OCI-LY1 (cell line): ENCODE measurements at regions not wholly inside any gene's neighbourhood (a gene's known extent, or its start where the extent isn't known, plus 50 kb on each side); places are given as distances from the start of the nearest gene placed in this dataset.

Experiments used
- EZH2 ChIP-seq: fragments of 200-600 bp; sonication (generic), shearing (Covaris generic); IDR thresholded peaks from 2 replicates; pipeline ENCODE4 v1.8.0; 2017; ENCODE audit warnings: borderline replicate concordance, mixed run types, mild to moderate bottlenecking, antibody characterized with exemption, low read length, moderate library complexity, mixed read lengths
- TF ChIP-seq, protein P1 (sequence below): fragments of 200-600 bp; sonication (generic), shearing (Covaris generic); IDR thresholded peaks from 2 replicates; pipeline ENCODE4 v1.5.1; 2017; ENCODE audit warnings: mild to moderate bottlenecking, antibody characterized with exemption, low read length, moderate library complexity, mixed read lengths

DNA sequence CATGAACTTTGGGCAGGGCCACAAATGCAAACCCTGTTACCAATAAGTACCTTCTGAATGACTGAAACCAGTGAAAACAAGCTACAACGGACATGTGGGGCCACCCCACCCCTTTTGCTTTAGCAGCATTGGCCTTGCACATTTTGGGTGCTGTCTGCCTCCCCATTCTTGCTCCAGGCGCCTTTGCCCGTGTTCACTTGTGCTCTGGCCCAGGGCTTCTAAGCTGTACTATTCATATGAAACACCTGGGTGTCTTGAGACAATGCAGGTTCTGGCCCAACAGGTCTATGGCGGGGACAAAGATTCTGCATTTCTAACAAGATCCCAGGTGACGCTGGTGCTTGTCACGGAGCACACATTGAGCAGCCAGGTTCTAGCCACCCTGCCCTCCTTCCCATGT is 96.5 kb upstream of the SDK1 start:
- TF ChIP-seq, protein P1, sequence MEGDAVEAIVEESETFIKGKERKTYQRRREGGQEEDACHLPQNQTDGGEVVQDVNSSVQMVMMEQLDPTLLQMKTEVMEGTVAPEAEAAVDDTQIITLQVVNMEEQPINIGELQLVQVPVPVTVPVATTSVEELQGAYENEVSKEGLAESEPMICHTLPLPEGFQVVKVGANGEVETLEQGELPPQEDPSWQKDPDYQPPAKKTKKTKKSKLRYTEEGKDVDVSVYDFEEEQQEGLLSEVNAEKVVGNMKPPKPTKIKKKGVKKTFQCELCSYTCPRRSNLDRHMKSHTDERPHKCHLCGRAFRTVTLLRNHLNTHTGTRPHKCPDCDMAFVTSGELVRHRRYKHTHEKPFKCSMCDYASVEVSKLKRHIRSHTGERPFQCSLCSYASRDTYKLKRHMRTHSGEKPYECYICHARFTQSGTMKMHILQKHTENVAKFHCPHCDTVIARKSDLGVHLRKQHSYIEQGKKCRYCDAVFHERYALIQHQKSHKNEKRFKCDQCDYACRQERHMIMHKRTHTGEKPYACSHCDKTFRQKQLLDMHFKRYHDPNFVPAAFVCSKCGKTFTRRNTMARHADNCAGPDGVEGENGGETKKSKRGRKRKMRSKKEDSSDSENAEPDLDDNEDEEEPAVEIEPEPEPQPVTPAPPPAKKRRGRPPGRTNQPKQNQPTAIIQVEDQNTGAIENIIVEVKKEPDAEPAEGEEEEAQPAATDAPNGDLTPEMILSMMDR: no peak
- no peak for TF ChIP-seq EZH2
